Lower leg skin (tissue), 4 donors: ENCODE measurements at regions not wholly inside any gene's neighbourhood (a gene's known extent, or its start where the extent isn't known, plus 50 kb on each side); places are given as distances from the start of the nearest gene placed in this dataset.

Source experiments
- DNase-seq, 2 donors: peaks; one replicate each; pipeline ENCODE4 v3.0.0-alpha.2; 2019; ENCODE audit warnings: low spot score in 2 of 2
- H3K4me3 ChIP-seq: fragments of 200-600 bp; sonication (generic); 2 replicates; pipeline ENCODE4 v1.5.1; 2017; ENCODE audit warnings: mild to moderate bottlenecking, low read depth; ENCODE audit not compliant: poor library complexity, severe bottlenecking
- CTCF ChIP-seq, 3 donors: fragments of 450-650 bp; IDR thresholded peaks; one replicate each; pipeline ENCODE4 v1.5.1; 2016; ENCODE audit warnings: antibody characterized with exemption in 3 of 3, mild to moderate bottlenecking in 3 of 3, moderate library complexity in 2 of 3
- POLR2A ChIP-seq, 2 donors: fragments of 450-650 bp; IDR thresholded peaks; one replicate each; pipeline ENCODE4 v1.6.1; 2016 to 2017; ENCODE audit warnings: antibody characterized with exemption in 2 of 2, mild to moderate bottlenecking in 1 of 2, moderate library complexity in 1 of 2
- WGBS, 2 donors: methylation state at CpG; one replicate each; pipeline ENCODE4 v1.1.5; 2018; 5-methylcytosine and 5-hydroxymethylcytosine counted together
- intact Hi-C: fragments of 100-400 bp; cut with DNase I; formaldehyde crosslinking; loops from one replicate; pipeline ENCODE4 v1.15.0; 2023; ENCODE audit warnings: low total_unique reads

GRCh38 chr2:59884166-59884565 is 669.3 kb downstream of the BCL11A start:
- intact Hi-C loops: no loop called here
- TF ChIP-seq POLR2A (IDR thresholded peaks at IDR 0.05) (no peak), CTCF (IDR thresholded peaks at IDR 0.05) (no peak)
- H3K4me3 ChIP-seq: no peak overlapping the region
- no peak for DNase-seq
- 60 to 65% methylated on average over 2 of the region's 2 CpGs for WGBS, 2 donors

- no peak overlapping the region for H3K4me3 ChIP-seq
- DNase-seq: no peak
- WGBS, 2 donors: 42 to 80% methylated on average over 2 of the region's 2 CpGs
- intact Hi-C loops: no loop called here
- no peak for TF ChIP-seq CTCF (IDR thresholded peaks at IDR 0.05)
- no peak for TF ChIP-seq POLR2A (IDR thresholded peaks at IDR 0.05)
These were observed 670.6 kb downstream of the BCL11A start for GRCh38 chr2:59882822-59883221.

- no peak for DNase-seq
- WGBS, 2 donors: 69 to 95% methylated on average over 3 of the region's 3 CpGs
- no peak overlapping the region for H3K4me3 ChIP-seq
- TF ChIP-seq POLR2A (IDR thresholded peaks at IDR 0.05): no peak
- intact Hi-C loops: no loop called here
These were observed 671.2 kb downstream of the BCL11A start for GRCh38 chr2:59882279-59882678.

GRCh38 chr2:59881218-59881617 is 672.2 kb downstream of the BCL11A start:
- no peak overlapping the region for H3K4me3 ChIP-seq
- DNase-seq: no peak
- TF ChIP-seq POLR2A (IDR thresholded peaks at IDR 0.05) (no peak), CTCF (IDR thresholded peaks at IDR 0.05) (no peak)
- intact Hi-C loops: no loop called here
- WGBS, 2 donors: 42 to 47% methylated on average over 1 of the region's 1 CpG

- no peak for DNase-seq
- intact Hi-C loops: no loop called here
- 77 to 79% methylated on average over 9 of the region's 9 CpGs for WGBS, 2 donors
- no peak for TF ChIP-seq CTCF (IDR thresholded peaks at IDR 0.05)
- H3K4me3 ChIP-seq: no peak overlapping the region
These were observed 673.7 kb downstream of the BCL11A start for GRCh38 chr2:59879700-59880131.

- no peak for TF ChIP-seq POLR2A (IDR thresholded peaks at IDR 0.05)
- TF ChIP-seq CTCF (IDR thresholded peaks at IDR 0.05): no peak
- no peak overlapping the region for H3K4me3 ChIP-seq
- intact Hi-C loops: no loop called here
- DNase-seq: no peak
- WGBS, 2 donors: 85 to 90% methylated on average over 5 of the region's 5 CpGs
These were observed 677.6 kb downstream of the BCL11A start for GRCh38 chr2:59875836-59876235.
